AG09319 (cell line): ENCODE measurements at regions not wholly inside any gene's neighbourhood (a gene's known extent, or its start where the extent isn't known, plus 50 kb on each side); places are given as distances from the start of the nearest gene placed in this dataset.

Experiments
- DNase-seq: peaks from one replicate; pipeline ENCODE4 v3.0.0-alpha.2; 2010; ENCODE audit warnings: low read depth; ENCODE audit errors: extremely low read depth
- TF ChIP-seq, protein P1 (sequence below): IDR thresholded peaks from 2 replicates; pipeline ENCODE4 v1.5.1; 2011; ENCODE audit warnings: low read depth, mild to moderate bottlenecking, inconsistent platforms, low read length, moderate library complexity

DNA sequence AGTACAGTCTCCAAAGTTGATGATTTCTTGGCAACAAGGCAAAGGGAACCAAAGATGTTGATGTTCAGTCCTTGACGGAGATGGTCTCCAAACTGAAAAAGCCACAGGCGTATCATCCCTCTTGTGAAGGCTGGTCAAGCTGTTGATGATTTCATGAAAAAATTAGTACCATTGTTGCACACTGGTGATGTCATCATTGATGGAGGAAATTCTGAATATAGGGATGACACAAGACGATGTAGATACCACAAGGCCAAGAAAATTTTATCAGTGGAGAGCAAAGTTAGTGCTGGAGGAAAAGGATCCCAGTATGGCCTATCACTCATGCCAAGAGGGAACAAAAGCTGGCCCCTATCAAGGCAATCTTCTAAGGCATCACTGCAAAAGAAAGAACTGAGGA lies 88.7 kb upstream of the KRR1 start:
- TF ChIP-seq, protein P1, sequence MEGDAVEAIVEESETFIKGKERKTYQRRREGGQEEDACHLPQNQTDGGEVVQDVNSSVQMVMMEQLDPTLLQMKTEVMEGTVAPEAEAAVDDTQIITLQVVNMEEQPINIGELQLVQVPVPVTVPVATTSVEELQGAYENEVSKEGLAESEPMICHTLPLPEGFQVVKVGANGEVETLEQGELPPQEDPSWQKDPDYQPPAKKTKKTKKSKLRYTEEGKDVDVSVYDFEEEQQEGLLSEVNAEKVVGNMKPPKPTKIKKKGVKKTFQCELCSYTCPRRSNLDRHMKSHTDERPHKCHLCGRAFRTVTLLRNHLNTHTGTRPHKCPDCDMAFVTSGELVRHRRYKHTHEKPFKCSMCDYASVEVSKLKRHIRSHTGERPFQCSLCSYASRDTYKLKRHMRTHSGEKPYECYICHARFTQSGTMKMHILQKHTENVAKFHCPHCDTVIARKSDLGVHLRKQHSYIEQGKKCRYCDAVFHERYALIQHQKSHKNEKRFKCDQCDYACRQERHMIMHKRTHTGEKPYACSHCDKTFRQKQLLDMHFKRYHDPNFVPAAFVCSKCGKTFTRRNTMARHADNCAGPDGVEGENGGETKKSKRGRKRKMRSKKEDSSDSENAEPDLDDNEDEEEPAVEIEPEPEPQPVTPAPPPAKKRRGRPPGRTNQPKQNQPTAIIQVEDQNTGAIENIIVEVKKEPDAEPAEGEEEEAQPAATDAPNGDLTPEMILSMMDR, result no peak
- DNase-seq, result no peak

DNA sequence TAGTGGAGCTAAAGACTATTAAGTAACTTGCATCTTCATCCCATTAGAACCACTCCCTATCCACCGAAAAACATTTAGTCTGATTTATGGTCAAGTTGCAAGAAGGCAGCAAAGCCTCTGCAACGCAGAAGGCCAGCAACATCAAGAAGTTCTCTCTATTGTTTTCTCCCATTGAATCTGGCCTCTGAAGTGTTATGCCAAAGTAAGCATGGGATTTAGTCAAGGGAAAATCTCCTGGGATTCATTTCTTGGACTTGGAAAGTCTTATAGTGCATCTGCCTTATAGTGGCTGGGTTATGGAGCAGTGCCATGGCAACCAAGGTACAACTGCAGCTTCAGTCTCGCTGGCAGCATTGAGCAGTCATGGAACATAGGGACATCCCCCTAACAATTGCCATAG lies 87.7 kb upstream of the KRR1 start:
- TF ChIP-seq, protein P1, result no peak
- DNase-seq, result no peak

DNA sequence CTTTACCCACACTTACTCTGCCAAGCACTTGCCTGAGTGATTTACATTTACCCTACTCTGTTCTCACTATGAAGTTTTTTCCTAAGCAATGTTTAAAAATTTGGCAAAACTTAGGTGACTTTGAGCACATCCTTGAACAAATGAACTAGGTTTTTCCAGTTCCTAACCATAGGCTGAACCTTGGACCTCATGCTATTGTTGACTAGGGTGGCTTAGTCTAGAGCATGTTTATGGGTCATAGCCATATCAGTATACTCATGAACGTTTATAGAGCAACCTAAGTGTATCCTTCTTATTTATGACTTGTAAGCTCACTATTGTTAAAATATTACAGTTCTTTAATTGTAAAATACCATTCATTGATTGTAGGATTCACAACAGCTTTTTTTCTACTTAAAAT lies 85.0 kb upstream of the KRR1 start:
- TF ChIP-seq, protein P1, result no peak
- DNase-seq, result no peak

DNA sequence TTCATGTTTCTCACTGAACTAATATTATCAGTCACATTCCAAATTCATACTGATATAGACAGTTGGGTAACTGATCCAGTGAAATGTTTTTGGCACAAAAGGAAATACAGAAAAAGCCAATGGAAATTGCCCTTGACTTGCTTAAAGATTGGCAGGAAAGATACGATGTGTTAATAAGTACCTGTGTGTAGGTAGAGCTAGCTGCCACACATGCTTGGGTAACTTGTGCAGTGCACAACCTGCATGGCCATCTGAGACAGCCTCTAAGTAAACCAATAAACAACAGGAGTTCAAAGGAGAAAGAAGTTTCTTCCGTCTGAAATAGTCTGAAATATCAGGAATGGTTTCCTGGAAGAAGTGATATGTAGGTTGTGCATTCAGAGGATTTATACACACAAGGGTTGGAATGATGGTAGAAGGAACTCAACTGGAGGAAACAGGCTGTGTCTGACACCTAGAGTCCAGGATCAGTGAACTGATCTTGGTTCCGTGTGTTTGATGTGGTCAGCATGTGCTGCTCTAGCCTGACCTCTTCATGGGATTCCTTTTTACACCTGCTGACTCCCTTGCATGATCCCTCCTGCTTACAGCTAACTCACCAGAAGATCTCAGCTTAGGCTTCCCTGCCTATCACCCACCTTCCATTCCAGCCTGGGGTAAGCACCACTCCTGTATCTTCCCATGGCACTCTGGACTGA lies 81.4 kb upstream of the KRR1 start:
- TF ChIP-seq, protein P1, result no peak
- no peak for DNase-seq

DNA sequence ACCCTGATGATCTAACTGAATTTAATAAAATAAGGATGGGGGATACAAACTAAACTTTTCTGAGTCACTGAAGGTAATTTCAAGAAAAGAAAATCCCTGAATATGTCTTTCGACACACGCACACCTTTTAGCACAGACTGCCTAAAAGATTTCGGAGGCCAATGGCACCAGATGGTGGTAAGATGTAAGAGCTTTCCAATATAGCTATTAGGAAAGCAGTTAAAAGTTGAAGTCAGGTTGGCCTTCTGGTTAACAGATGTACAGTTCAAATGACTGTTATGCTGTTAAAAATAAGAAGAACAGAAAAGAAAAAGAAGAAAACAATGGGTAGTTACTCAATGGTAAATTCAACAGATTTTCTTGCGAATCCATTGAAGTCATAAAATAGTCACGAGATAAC lies 80.7 kb upstream of the KRR1 start:
- TF ChIP-seq, protein P1, result no peak

DNA sequence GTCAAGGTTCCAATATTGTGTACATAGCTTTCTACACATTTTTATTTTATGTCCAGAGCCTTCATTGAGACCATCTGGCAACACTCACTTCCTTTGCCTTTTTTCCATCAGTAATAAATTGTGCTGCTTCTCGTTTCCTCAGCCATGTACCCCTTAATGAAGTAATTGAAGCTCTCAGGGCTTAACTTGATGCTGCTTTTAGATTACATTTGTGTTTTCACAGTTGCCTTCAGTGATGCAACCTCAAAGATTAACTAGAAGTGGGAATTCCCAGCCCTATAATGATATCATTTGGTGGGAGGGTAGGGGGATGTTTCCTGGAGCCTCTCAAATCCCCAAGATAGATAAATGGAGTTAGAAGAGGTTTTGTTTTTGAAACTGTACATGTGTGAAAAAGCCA lies 80.2 kb upstream of the KRR1 start:
- TF ChIP-seq, protein P1, result no peak
- DNase-seq, result no peak

More for the DNA sequence above, 80.7 kb upstream of the KRR1 start:
- no peak for DNase-seq

DNA sequence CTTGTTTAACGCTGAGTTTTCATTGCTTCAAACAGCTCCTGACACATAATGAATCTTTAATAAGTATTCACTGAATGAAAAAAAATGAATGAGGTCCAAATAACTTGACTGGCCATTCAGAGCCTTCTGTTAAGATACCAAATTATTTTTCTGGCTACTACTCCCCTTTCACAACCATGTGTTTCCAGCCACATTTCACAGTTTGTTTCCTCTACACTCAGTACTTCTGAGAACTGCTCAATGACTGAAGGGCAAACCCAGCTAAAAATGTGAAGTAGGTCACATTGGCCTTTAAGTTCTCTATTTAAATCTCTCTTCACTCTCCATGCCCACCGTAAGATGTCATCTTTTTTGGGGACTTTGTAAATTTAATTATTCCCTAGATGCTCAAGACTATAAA lies 78.4 kb upstream of the KRR1 start:
- TF ChIP-seq, protein P1, result no peak
- DNase-seq, result no peak
